ENCODE measurements at regions not wholly inside any gene's neighbourhood (a gene's known extent, or its start where the extent isn't known, plus 50 kb on each side); places are given as distances from the start of the nearest gene placed in this dataset.

DNA sequence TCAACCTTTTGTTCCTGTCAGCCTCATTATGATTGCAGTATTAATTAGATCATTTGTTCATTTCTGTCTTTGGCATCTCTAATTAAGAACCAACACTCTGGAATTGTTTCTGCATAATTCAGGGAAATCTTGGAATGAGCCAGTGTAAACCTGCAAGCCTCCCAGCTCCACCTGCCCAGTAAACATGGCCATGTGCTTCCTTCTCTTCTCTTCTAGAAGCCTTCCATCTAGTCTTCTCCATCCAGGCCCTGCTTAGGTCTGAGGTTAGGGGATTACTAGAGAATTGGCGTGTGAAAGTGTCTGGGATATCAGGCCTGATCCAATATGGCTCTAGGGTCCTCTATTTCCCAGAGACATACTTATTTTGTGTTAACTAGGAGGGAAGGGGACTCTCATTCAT, 528.0 kb downstream of the AACS start:
- no peak for ATAC-seq (ENCODE audit: insufficient read depth, low FRiP score)
- Histone ChIP-seq H3K9me3 (ENCODE audit: control insufficient read depth in 4 of 4, insufficient read depth in 3 of 4, low read length in 3 of 4) (peaks cover 0 to 5% (median 0%) of the 10 kb centered on the region in 4 donors), H3K27ac (ENCODE audit: low read depth in 1 of 2, low read length in 1 of 2) (no peak overlapping the region), H3K9ac (ENCODE audit: insufficient read depth in 1 of 2, low read length in 2 of 2) (no peak overlapping the region), H3K36me3 (ENCODE audit: control insufficient read depth in 4 of 4, insufficient read depth in 4 of 4, low read length in 4 of 4) (no peaks in the 10 kb centered on the region), H3K4me3 (no peak overlapping the region), H3K4me1 (ENCODE audit: control insufficient read depth in 5 of 5, insufficient read depth in 5 of 5, low read length in 5 of 5) (no peaks in the 10 kb centered on the region), H3K27me3 (ENCODE audit: control insufficient read depth in 3 of 3, insufficient read depth in 3 of 3, low read length in 2 of 3) (no peaks in the 10 kb centered on the region)
- DNase-seq = no peak
- 81 to 92% methylated on average over 1 of the region's 1 CpG for WGBS, 2 donors
- TF ChIP-seq, protein P1, sequence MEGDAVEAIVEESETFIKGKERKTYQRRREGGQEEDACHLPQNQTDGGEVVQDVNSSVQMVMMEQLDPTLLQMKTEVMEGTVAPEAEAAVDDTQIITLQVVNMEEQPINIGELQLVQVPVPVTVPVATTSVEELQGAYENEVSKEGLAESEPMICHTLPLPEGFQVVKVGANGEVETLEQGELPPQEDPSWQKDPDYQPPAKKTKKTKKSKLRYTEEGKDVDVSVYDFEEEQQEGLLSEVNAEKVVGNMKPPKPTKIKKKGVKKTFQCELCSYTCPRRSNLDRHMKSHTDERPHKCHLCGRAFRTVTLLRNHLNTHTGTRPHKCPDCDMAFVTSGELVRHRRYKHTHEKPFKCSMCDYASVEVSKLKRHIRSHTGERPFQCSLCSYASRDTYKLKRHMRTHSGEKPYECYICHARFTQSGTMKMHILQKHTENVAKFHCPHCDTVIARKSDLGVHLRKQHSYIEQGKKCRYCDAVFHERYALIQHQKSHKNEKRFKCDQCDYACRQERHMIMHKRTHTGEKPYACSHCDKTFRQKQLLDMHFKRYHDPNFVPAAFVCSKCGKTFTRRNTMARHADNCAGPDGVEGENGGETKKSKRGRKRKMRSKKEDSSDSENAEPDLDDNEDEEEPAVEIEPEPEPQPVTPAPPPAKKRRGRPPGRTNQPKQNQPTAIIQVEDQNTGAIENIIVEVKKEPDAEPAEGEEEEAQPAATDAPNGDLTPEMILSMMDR (IDR thresholded peaks at IDR 0.05; ENCODE audit: control extremely low read depth, extremely low read depth) = no peak

GRCh38 chr12:125604976-125605375, 539.7 kb downstream of the AACS start:
- Histone ChIP-seq H3K9me3 (ENCODE audit: control insufficient read depth in 4 of 4, insufficient read depth in 3 of 4, low read length in 3 of 4) (peaks cover 0 to under 1% (median 0%) of the 10 kb centered on the region in 4 donors), H3K4me3 (no peak overlapping the region), H3K27me3 (ENCODE audit: control insufficient read depth in 3 of 3, insufficient read depth in 3 of 3, low read length in 2 of 3) (no peaks in the 10 kb centered on the region), H3K4me1 (ENCODE audit: control insufficient read depth in 5 of 5, insufficient read depth in 5 of 5, low read length in 5 of 5) (no peaks in the 10 kb centered on the region), H3K27ac (ENCODE audit: low read depth in 1 of 2, low read length in 1 of 2) (no peak overlapping the region), H3K36me3 (ENCODE audit: control insufficient read depth in 4 of 4, insufficient read depth in 4 of 4, low read length in 4 of 4) (no peaks in the 10 kb centered on the region), H3K9ac (ENCODE audit: insufficient read depth in 1 of 2, low read length in 2 of 2) (no peak overlapping the region)
- ATAC-seq (ENCODE audit: insufficient read depth, low FRiP score) (no peak), DNase-seq (no peak)
- WGBS, 2 donors = 59 to 69% methylated on average over 4 of the region's 4 CpGs
- TF ChIP-seq, protein P1 (IDR thresholded peaks at IDR 0.05; ENCODE audit: control extremely low read depth, extremely low read depth) = no peak

DNA sequence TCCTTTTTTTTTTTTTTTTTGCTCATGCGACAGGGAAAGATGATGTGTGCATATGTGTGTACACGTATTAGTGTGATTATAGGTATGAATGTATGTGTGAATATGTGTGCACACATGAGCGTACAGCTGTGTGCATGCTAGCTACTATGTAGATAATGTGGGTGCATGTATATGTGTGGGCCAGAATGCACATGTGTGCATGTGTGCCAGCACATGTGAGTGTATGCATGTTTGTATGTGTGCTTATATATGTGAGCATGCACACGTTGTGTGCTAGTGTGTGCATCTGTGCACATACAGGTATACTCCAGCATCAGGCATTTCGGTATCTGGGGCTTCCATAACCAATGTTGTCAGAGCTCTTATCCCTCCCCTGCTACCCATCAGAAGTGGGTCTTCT, 541.1 kb downstream of the AACS start:
- no peaks in the 10 kb centered on the region for H3K4me1 ChIP-seq (ENCODE audit: control insufficient read depth in 5 of 5, insufficient read depth in 5 of 5, low read length in 5 of 5)
- no peaks in the 10 kb centered on the region for H3K9me3 ChIP-seq (ENCODE audit: control insufficient read depth in 4 of 4, insufficient read depth in 3 of 4, low read length in 3 of 4)
- no peak for DNase-seq
- no peaks in the 10 kb centered on the region for H3K36me3 ChIP-seq (ENCODE audit: control insufficient read depth in 4 of 4, insufficient read depth in 4 of 4, low read length in 4 of 4)
- H3K27ac ChIP-seq (ENCODE audit: low read depth in 1 of 2, low read length in 1 of 2) = no peak overlapping the region
- 86 to 96% methylated on average over 5 of the region's 5 CpGs for WGBS, 2 donors
- H3K4me3 ChIP-seq = no peak overlapping the region
- ATAC-seq (ENCODE audit: insufficient read depth, low FRiP score) = no peak
- H3K9ac ChIP-seq (ENCODE audit: insufficient read depth in 1 of 2, low read length in 2 of 2) = no peak overlapping the region
- H3K27me3 ChIP-seq (ENCODE audit: control insufficient read depth in 3 of 3, insufficient read depth in 3 of 3, low read length in 2 of 3) = no peaks in the 10 kb centered on the region
- TF ChIP-seq, protein P1 (IDR thresholded peaks at IDR 0.05; ENCODE audit: control extremely low read depth, extremely low read depth) = no peak

GRCh38 chr12:125610292-125610691, 545.1 kb downstream of the AACS start:
- Histone ChIP-seq H3K4me1 (ENCODE audit: control insufficient read depth in 5 of 5, insufficient read depth in 5 of 5, low read length in 5 of 5) (no peaks in the 10 kb centered on the region), H3K4me3 (no peak overlapping the region), H3K27ac (ENCODE audit: low read depth in 1 of 2, low read length in 1 of 2) (no peak overlapping the region), H3K9me3 (ENCODE audit: control insufficient read depth in 4 of 4, insufficient read depth in 3 of 4, low read length in 3 of 4) (no peaks in the 10 kb centered on the region), H3K27me3 (ENCODE audit: control insufficient read depth in 3 of 3, insufficient read depth in 3 of 3, low read length in 2 of 3) (no peaks in the 10 kb centered on the region), H3K9ac (ENCODE audit: insufficient read depth in 1 of 2, low read length in 2 of 2) (no peak overlapping the region), H3K36me3 (ENCODE audit: control insufficient read depth in 4 of 4, insufficient read depth in 4 of 4, low read length in 4 of 4) (no peaks in the 10 kb centered on the region)
- WGBS, 2 donors = 74 to 78% methylated on average over 5 of the region's 5 CpGs
- TF ChIP-seq, protein P1 (IDR thresholded peaks at IDR 0.05; ENCODE audit: control extremely low read depth, extremely low read depth) = no peak
- ATAC-seq (ENCODE audit: insufficient read depth, low FRiP score) (no peak), DNase-seq (no peak)
